ENCODE measurements at regions not wholly inside any gene's neighbourhood (a gene's known extent, or its start where the extent isn't known, plus 50 kb on each side); places are given as distances from the start of the nearest gene placed in this dataset.

DNA sequence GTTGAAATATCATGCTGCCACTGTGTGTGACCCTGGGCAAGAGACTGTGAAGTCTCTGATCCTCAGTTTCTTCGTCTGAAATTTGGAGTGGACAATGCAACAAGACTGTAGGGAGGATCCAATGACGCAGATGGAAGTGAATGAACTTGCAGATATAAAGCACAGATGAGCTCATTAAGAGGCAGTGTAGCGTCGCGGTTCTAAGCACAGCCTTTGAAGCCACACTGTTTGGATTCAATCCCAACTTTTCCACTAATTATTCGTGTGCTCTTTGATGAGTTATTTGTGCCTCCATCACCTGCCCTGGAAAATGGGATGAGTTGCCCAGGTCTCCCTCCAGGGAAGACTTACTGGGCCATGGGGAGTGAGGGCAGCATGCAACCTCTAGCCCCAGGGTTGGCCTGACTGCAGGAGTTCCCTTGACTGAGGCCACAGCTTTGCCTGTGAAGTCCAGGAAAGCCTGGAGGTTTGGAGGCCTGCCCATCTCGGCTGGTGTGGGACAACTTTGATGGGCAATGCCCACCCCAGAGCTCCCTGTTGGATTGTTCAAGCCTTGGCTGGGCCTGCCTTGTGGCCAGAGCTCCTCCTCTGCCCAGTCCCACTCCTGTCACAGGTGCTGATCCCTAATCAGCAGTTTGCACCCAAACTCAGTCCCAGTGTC lies 266.0 kb upstream of the B3GAT1 start:
- TF ChIP-seq POLR2A (IDR thresholded peaks at IDR 0.05; ENCODE audit: control extremely low read depth in 1 of 2, low read depth in 2 of 2, low read length in 2 of 2) (no peak), CTCF (IDR thresholded peaks at IDR 0.05; ENCODE audit: control extremely low read depth in 1 of 3, insufficient read depth in 1 of 3, low read depth in 1 of 3, low read length in 3 of 3) (no peak), SIN3A (conservative IDR thresholded peaks at IDR 0.05 in 1 of 2, IDR thresholded peaks at IDR 0.05 in 1 of 2; ENCODE audit: low read depth in 1 of 2, low read length in 2 of 2) (no peak), RXRA (IDR thresholded peaks at IDR 0.05; ENCODE audit: insufficient read depth, low read depth, low read length) (no peak), MAX (IDR thresholded peaks at IDR 0.05) (no peak), ZNF274 (IDR thresholded peaks at IDR 0.05; ENCODE audit: borderline replicate concordance, extremely low read depth, low read length) (no peak), POLR2AphosphoS5 (IDR thresholded peaks at IDR 0.05; ENCODE audit: low read depth, low read length) (no peak), ASH2L (IDR thresholded peaks at IDR 0.05; ENCODE audit: low read length) (no peak)
